IMR-90 (cell line): ENCODE measurements at regions not wholly inside any gene's neighbourhood (a gene's known extent, or its start where the extent isn't known, plus 50 kb on each side); places are given as distances from the start of the nearest gene placed in this dataset.
A peak's percentile ranks its signal among the peaks of the same experiment; 100 is the strongest.

ENCODE experiments used
- ATAC-seq: fragments of 200-7000 bp; cut with Tn5 transposase; 2 replicates; pipeline ENCODE4 v1.9.1; 2020; ENCODE audit warnings: low read depth, mild to moderate bottlenecking, moderate library complexity
- BruUV-seq: library from RNA; stranded (reverse); fragments of 400-500 nt; replicated peaks from 2 replicates; lab custom pipeline; 2021; lab: Mats Ljungman, UMichigan
- CTCF ChIA-PET: fragments of 300-600 bp; formaldehyde crosslinking; extraction: SDS; loops from one replicate; lab custom pipeline; 2021; ENCODE audit warnings: antibody characterized with exemption; lab: Yijun Ruan, JAX
- POLR2A ChIA-PET: fragments of 300-600 bp; sonication (Branson Sonifier 250); formaldehyde crosslinking; loops from one replicate; lab custom pipeline; 2022; ENCODE audit warnings: antibody characterized with exemption; ENCODE audit not compliant: unreplicated experiment; lab: Charles Lee
- DNase-seq: peaks from one replicate; pipeline ENCODE4 v3.0.0; 2013
- H2AFZ ChIP-seq: replicated peaks from 2 replicates; pipeline ENCODE3; 2013; ENCODE audit warnings: low read length, mild to moderate bottlenecking; ENCODE audit not compliant: poor library complexity
- H2AK5ac ChIP-seq: 2 replicates; pipeline ENCODE4 v1.6.1; 2013; ENCODE audit warnings: low read depth, low read length, inconsistent platforms
- H2AK9ac ChIP-seq: replicated peaks from 2 replicates; pipeline ENCODE3; 2013; ENCODE audit warnings: mild to moderate bottlenecking, low read depth, low read length, moderate library complexity; ENCODE audit not compliant: poor library complexity
- H2BK120ac ChIP-seq: 2 replicates; pipeline ENCODE4 v1.6.1; 2013; ENCODE audit warnings: low read depth, low read length, inconsistent platforms
- H2BK15ac ChIP-seq: 3 replicates; pipeline ENCODE4 v1.6.1; 2013; ENCODE audit warnings: low read depth, low read length, inconsistent platforms
- H2BK20ac ChIP-seq: 2 replicates; pipeline ENCODE4 v1.6.1; 2013; ENCODE audit warnings: low read depth, mild to moderate bottlenecking, inconsistent platforms, low read length, moderate library complexity
- H2BK5ac ChIP-seq: 2 replicates; pipeline ENCODE4 v1.6.1; 2013; ENCODE audit warnings: mild to moderate bottlenecking, low read depth, low read length, inconsistent platforms; ENCODE audit not compliant: poor library complexity, severe bottlenecking
- H3K14ac ChIP-seq: replicated peaks from 2 replicates; pipeline ENCODE4 v1.6.1; 2013; ENCODE audit warnings: low read depth, low read length, inconsistent platforms
- H3K18ac ChIP-seq: 2 replicates; pipeline ENCODE4 v1.6.1; 2013; ENCODE audit warnings: low read depth, low read length, control low read depth
- H3K23ac ChIP-seq: 2 replicates; pipeline ENCODE4 v1.6.1; 2013; ENCODE audit warnings: low read depth, low read length, inconsistent platforms
- H3K27ac ChIP-seq: 2 replicates; pipeline ENCODE4 v1.5.1; 2013; ENCODE audit warnings: mild to moderate bottlenecking, control low read depth, low read length; ENCODE audit not compliant: insufficient read depth
- H3K27me3 ChIP-seq: 2 replicates; pipeline ENCODE4 v1.6.1; 2013; ENCODE audit warnings: low read length; ENCODE audit not compliant: control insufficient read depth, insufficient read depth
- H3K36me3 ChIP-seq: 2 replicates; pipeline ENCODE4 v1.6.1; 2013; ENCODE audit warnings: low read length, mixed read lengths; ENCODE audit not compliant: control insufficient read depth, insufficient read depth
- H3K4ac ChIP-seq: 2 replicates; pipeline ENCODE4 v1.6.1; 2013; ENCODE audit warnings: low read depth, low read length, inconsistent platforms
- H3K4me1 ChIP-seq: 2 replicates; pipeline ENCODE4 v1.6.1; 2013; ENCODE audit warnings: low read length, mixed read lengths; ENCODE audit not compliant: control insufficient read depth, insufficient read depth
- H3K4me2 ChIP-seq: 2 replicates; pipeline ENCODE4 v1.6.1; 2013; ENCODE audit warnings: low read depth, mild to moderate bottlenecking, control low read depth, low read length, moderate library complexity
- H3K4me3 ChIP-seq: 2 replicates; pipeline ENCODE4 v1.5.1; 2013; ENCODE audit warnings: low read depth, mild to moderate bottlenecking, control low read depth, low read length, moderate library complexity; ENCODE audit not compliant: insufficient read depth
- H3K56ac ChIP-seq: 2 replicates; pipeline ENCODE4 v1.6.1; 2013; ENCODE audit warnings: low read length, inconsistent platforms; ENCODE audit not compliant: insufficient read depth; ENCODE audit errors: extremely low read depth
- H3K79me1 ChIP-seq, 2 experiments: 2 replicates each; pipeline ENCODE4 v1.6.1; 2013; ENCODE audit warnings: low read length in 2 of 2, inconsistent platforms in 1 of 2, low read depth in 1 of 2
- H3K9ac ChIP-seq: 2 replicates; pipeline ENCODE4 v1.6.1; 2013; ENCODE audit warnings: low read depth, low read length, control low read depth
- H3K9me1 ChIP-seq: 2 replicates; pipeline ENCODE4 v1.6.1; 2013; ENCODE audit warnings: low read length, inconsistent platforms; ENCODE audit not compliant: insufficient read depth
- H3K9me3 ChIP-seq: 2 replicates; pipeline ENCODE4 v1.6.1; 2013; ENCODE audit warnings: low read length; ENCODE audit not compliant: control insufficient read depth, insufficient read depth
- H4K20me1 ChIP-seq: 2 replicates; pipeline ENCODE4 v1.6.1; 2013; ENCODE audit warnings: low read length, inconsistent platforms; ENCODE audit not compliant: insufficient read depth
- H4K5ac ChIP-seq: 2 replicates; pipeline ENCODE4 v1.6.1; 2013; ENCODE audit warnings: mild to moderate bottlenecking, low read depth, low read length, control low read depth
- H4K8ac ChIP-seq, 2 experiments: 2 replicates each; pipeline ENCODE4 v1.6.1; 2013; ENCODE audit warnings: low read depth in 2 of 2, low read length in 2 of 2, control low read depth in 1 of 2, inconsistent platforms in 1 of 2
- H4K91ac ChIP-seq: 2 replicates; pipeline ENCODE4 v1.6.1; 2013; ENCODE audit warnings: low read depth, low read length, inconsistent platforms; ENCODE audit not compliant: insufficient read depth
- BHLHE40 ChIP-seq: fragments of 150-350 bp; IDR thresholded peaks from 2 replicates; pipeline ENCODE4 v1.6.1; 2016; ENCODE audit warnings: mild to moderate bottlenecking, low read depth, low read length
- CHD1 ChIP-seq: IDR thresholded peaks from 2 replicates; pipeline ENCODE4 v1.6.1; 2012; ENCODE audit warnings: low read depth, low read length, improper control_type of control experiment
- MAFK ChIP-seq: IDR thresholded peaks from 2 replicates; pipeline ENCODE4 v1.6.1; 2012; ENCODE audit warnings: low read depth, low read length, improper control_type of control experiment
- WGBS, 2 experiments: methylation state at CpG; one replicate each; pipeline versions ENCODE4 v1.1.5 to v1.1.7; 2013; ENCODE audit warnings: missing lambda C conversion rate in 2 of 2; ENCODE audit not compliant: insufficient read length in 1 of 2; ENCODE audit errors: extremely low coverage in 2 of 2; 5-methylcytosine and 5-hydroxymethylcytosine counted together
- dilution Hi-C: fragments of 300-500 bp; cut with HindIII; formaldehyde crosslinking; loops from one replicate; pipeline ENCODE4 v1.14.3; 2018; ENCODE audit warnings: low sequenced_read_pairs; ENCODE audit not compliant: unreplicated experiment
- in situ Hi-C: fragments of 300-500 bp; cut with MboI; formaldehyde crosslinking; loops from 3 replicates; pipeline ENCODE4 v1.14.3; 2019; ENCODE audit warnings: low sequenced_read_pairs, inconsistent platforms, mixed read lengths
- intact Hi-C: fragments of 100-400 bp; cut with micrococcal nuclease; formaldehyde crosslinking; loops from 2 replicates; pipeline ENCODE4 v1.10.0; 2022

DNA sequence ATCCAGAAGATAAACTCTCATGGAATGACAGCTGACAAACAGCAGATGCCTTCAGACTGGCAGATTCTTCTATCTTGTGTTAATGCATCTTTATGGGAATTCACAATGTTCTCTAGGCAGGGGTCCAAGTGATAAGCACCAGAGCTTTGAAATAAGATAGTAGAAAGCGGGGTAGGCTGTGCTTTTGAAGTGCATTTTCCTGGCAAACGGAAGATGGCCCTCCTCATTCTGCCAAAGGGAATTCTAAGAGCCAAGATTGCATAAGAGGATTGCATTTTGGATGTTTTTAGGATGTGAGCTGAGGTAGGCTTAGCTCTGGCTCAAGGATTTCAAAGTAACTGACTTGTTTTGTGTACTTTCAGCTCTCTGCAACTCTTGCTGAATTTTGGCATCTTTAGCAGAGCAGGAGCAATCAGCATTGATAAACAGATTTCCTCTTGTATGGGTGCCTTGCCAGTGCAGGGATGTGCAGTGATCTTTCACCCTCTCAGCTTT is 298.5 kb upstream of the KLF6 start:
- ChIA-PET CTCF (no interaction called here), POLR2A (interaction anchor here (0.5 kb wide), 1 partner anchor 300 kb away, joined by 7 read pairs; no protein-coding TSS in a partner anchor)
- Histone ChIP-seq H3K9me1 (peaks cover 8% of the 10 kb centered on the region), H3K27ac (no peak overlapping the region), H3K27me3 (no peaks in the 10 kb centered on the region), H3K4me3 (no peak overlapping the region), H3K4ac (no peak overlapping the region; the same call in 1 of the 2 replicates), H3K9ac (no peak overlapping the region), H4K8ac (no peak overlapping the region), H2AFZ (no peak overlapping the region), H4K5ac (no peak overlapping the region), H3K23ac (no peak overlapping the region), H3K79me1 (no peaks in the 10 kb centered on the region), H2BK20ac (peak overlapping the region; percentile 23; the same call in 1 of the 2 replicates), H3K9me3 (no peaks in the 10 kb centered on the region), H2BK5ac (no peak overlapping the region), H3K4me1 (peaks cover 12% of the 10 kb centered on the region), H3K36me3 (no peaks in the 10 kb centered on the region), H3K4me2 (no peak overlapping the region), H3K18ac (no peak overlapping the region), H3K14ac (peak overlapping the region; percentile 56; the same call in 1 of the 2 replicates), H2AK5ac (no peak overlapping the region), H3K56ac (no peak overlapping the region), H4K20me1 (no peaks in the 10 kb centered on the region), H2BK15ac (no peak overlapping the region), H2BK120ac (no peak overlapping the region; the same call in 1 of the 2 replicates), H4K91ac (no peak overlapping the region), H2AK9ac (no peak overlapping the region)
- dilution Hi-C loops: no loop called here
- DNase-seq (no peak), ATAC-seq (no peak)
- no TSS peak for BruUV-seq
- 25% methylated on average over 2 of the region's 2 CpGs; no CpG with 5 or more reads in 1 of the 2 experiments for WGBS, 2 experiments
- TF ChIP-seq BHLHE40 (no peak), CHD1 (no peak), MAFK (no peak)
- in situ Hi-C loops: no loop called here
- intact Hi-C loops: no loop called here
